ENCODE measurements at regions not wholly inside any gene's neighbourhood (a gene's known extent, or its start where the extent isn't known, plus 50 kb on each side); places are given as distances from the start of the nearest gene placed in this dataset.

- no peak for DNase-seq
These were observed 80.1 kb downstream of the MYCN start for GRCh38 chr2:16020389-16021008.

DNA sequence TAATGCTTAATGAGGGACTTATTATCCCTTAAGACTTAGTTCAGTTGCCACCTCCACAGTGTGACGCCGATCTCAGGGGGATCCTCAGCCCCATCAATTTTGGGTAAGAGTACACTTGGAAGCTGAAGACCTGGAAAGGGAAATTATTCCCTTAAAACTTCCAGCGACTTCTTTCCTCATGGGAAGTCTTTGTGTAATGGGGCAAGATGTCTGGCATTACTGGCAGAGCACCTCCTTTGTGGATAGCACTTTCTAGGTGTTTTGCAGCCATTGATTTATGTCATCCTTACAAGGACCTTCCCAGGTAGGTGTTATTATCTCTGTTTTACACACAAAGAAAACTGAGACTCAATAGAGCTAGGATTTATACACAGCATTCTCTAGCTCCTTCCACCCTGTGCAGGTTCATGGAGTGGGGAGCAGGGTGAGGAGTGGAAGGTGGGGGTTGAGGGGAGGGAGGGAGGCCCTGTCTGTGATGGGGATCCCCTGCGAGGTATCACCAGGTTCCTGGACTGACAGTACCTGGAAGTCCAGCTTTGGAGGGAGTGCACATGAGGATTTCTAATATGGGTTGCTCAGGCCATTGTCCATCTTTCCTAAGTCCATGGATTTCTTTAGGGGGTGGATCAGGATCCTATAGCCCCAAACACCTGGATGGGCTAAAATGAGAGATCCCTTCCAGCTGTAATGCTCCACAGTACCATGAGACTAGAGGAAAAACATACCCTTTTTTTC is 79.4 kb downstream of the MYCN start:
- DNase-seq: no peak

GRCh38 chr2:16019060-16019480 is 78.7 kb downstream of the MYCN start:
- no peak for DNase-seq

- DNase-seq: no peak
These were observed 78.1 kb downstream of the MYCN start for GRCh38 chr2:16018277-16019059.

- DNase-seq: no peak
These were observed 75.9 kb downstream of the MYCN start for GRCh38 chr2:16016282-16016681.

- no peak for DNase-seq
These were observed 75.5 kb downstream of the MYCN start for GRCh38 chr2:16015903-16016265.

GRCh38 chr2:16015210-16015902 is 75.0 kb downstream of the MYCN start:
- DNase-seq: no peak

GRCh38 chr2:16014802-16015201 is 74.5 kb downstream of the MYCN start:
- no peak for DNase-seq

- peak; percentile 100 for DNase-seq
These were observed 73.9 kb downstream of the MYCN start for GRCh38 chr2:16014041-16014787.

DNA sequence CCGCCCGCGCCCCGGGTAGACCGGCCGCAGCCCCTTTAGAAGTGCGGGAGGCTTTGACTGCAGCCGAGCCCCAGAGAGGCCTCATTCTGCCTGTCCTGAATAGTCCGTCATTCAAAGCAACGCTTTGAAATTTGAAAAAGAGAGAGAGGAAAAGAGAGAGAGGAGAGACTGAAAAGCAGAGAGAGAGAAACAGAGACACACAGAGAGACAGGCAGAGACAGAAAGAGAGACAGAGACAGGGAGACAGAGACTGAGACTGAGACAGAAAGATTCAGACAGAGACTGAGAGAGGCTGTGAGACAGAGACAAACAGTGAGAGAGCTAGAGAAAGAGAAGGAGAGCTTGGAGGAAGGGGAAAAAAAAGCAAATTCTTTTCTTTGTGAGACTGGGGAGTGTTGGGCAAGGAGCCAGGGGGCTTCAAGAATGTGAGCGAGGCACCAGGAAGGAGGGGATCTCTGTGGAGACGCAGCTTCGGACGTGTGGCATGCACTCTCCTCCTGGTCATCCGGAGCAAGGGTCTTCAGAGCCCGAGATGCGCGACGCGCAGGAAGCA is 73.1 kb downstream of the MYCN start:
- peak; percentile 100 for DNase-seq

GRCh38 chr2:16012626-16013358 is 72.4 kb downstream of the MYCN start:
- peak; percentile 100 for DNase-seq

GRCh38 chr2:16012029-16012596 is 71.8 kb downstream of the MYCN start:
- DNase-seq: no peak

DNA sequence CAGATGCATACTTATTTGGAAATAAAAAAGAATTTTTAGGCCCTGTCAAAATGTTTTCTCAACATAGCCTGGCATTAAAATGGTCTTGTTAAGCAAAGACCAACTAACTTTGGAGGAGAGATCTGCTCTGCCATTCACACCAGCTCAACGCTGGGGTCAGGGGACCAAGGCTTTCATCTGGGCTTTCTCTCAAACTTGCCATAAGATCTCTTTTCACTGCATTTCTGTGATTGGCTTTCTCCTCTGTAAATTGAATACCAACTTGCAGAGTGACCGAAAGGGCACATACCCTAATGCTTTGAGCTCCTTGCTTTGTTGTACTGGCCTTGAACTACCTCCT is 71.2 kb downstream of the MYCN start:
- no peak for DNase-seq

- no peak for DNase-seq
These were observed 70.7 kb downstream of the MYCN start for GRCh38 chr2:16010951-16011620.

- DNase-seq: no peak
These were observed 69.7 kb downstream of the MYCN start for GRCh38 chr2:16010011-16010410.

GRCh38 chr2:16009560-16009959 is 69.2 kb downstream of the MYCN start:
- DNase-seq: no peak

GRCh38 chr2:16008856-16009255 is 68.5 kb downstream of the MYCN start:
- DNase-seq: no peak

GRCh38 chr2:16008331-16008850 is 68.0 kb downstream of the MYCN start:
- no peak for DNase-seq

GRCh38 chr2:16007167-16007934 is 67.0 kb downstream of the MYCN start:
- no peak for DNase-seq
